LNCaP clone FGC (cell line): ENCODE measurements at regions not wholly inside any gene's neighbourhood (a gene's known extent, or its start where the extent isn't known, plus 50 kb on each side); places are given as distances from the start of the nearest gene placed in this dataset.

Experiments
- DNase-seq: peaks from one replicate; pipeline ENCODE4 v3.0.0-alpha.2; 2011; ENCODE audit warnings: low read depth
- H3K4me3 ChIP-seq: 2 replicates; pipeline ENCODE4 v1.5.1; 2011; ENCODE audit warnings: mild to moderate bottlenecking, low read depth, low read length, control low read depth
- CTCF ChIP-seq: IDR thresholded peaks from 2 replicates; pipeline ENCODE4 v1.5.1; 2012; ENCODE audit warnings: mild to moderate bottlenecking; ENCODE audit not compliant: control insufficient read depth, insufficient read depth; ENCODE audit errors: extremely low read depth

GRCh38 chr14:89000007-89000942 is 175.8 kb downstream of the TTC8 start:
- TF ChIP-seq CTCF = no peak
- no peak overlapping the region for H3K4me3 ChIP-seq
- DNase-seq = no peak

DNA sequence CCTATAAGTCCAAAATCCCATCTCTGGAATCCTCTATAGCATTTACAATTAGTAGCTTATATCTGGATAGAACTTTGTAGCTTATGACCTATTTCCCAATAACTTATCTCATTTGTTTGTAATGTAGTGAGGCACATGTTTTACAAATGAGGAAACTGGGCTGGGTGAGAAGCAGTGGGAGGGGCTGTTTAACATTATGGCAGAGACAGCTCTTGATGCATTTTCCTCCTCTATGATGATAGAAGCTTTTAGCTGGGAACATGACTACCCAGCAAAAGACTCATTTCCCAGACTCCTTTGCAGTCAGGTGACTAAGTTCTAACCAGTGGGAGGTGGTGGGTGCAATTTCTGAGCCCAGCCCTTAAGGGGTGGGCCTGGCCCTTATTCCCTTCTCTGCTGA is 179.7 kb downstream of the TTC8 start:
- no peak for TF ChIP-seq CTCF
- H3K4me3 ChIP-seq = no peak overlapping the region
- DNase-seq = no peak

DNA sequence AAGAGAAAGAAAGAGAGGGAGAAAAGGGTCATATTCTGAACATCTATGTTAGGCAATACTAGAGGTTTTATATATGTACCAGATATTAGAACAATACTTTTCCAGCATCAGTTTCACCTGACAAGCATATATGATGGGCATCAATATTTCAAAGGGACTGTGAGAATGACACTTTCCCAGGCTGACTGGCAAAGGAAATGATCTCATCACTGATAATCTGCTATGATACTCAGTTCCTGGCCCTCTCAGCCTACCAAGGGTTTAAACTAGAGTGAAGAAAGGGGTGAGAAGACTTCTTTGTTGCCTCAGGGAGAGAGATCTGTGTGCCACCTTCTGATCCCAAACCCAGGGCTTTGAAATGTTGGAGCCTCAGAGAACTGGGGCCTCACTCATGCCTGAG is 183.5 kb downstream of the TTC8 start:
- no peak for TF ChIP-seq CTCF
- DNase-seq = no peak
- H3K4me3 ChIP-seq = no peak overlapping the region

DNA sequence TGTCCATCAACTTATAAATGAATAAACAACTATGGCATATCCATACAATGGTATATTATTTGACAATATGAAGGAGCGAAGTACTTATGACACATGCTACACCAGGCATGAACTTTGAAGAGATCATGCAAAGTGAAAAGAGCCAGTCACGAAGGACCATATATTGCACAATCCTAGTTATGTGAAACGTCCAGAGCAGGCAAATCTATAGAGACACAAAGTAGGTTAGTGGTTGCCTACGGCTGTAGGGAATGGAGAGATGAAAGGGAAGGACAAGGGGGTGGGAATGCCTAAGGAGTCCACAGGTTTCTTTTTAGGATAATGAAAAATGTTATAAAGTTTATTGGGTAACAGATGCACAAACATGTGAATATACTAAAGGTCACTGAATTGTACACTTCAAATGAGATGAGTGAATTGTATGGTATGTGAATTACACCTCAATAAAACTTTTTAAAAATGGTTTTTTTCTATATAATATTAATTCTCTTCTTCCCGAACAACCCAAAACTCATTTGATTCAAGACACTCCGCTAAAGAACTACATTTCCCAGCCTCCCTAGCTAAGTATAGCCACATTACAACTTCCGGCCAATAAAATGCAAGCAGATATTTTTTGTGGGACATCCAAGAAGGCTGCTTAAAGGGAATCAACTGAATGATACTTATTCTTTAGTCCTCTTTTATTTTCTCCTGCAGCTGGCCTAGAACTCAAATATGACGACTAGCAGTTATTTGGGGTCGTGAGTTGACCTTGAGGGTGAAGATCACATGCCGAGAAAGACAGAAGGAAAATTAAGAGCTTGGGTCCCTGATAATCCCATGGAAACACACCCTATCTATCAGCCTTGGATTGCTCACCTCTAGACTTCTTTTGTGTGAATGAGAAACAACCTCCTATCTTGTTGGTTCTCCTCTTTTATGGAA is 187.2 kb downstream of the TTC8 start:
- no peak for TF ChIP-seq CTCF
- DNase-seq = no peak
- H3K4me3 ChIP-seq = no peak overlapping the region

DNA sequence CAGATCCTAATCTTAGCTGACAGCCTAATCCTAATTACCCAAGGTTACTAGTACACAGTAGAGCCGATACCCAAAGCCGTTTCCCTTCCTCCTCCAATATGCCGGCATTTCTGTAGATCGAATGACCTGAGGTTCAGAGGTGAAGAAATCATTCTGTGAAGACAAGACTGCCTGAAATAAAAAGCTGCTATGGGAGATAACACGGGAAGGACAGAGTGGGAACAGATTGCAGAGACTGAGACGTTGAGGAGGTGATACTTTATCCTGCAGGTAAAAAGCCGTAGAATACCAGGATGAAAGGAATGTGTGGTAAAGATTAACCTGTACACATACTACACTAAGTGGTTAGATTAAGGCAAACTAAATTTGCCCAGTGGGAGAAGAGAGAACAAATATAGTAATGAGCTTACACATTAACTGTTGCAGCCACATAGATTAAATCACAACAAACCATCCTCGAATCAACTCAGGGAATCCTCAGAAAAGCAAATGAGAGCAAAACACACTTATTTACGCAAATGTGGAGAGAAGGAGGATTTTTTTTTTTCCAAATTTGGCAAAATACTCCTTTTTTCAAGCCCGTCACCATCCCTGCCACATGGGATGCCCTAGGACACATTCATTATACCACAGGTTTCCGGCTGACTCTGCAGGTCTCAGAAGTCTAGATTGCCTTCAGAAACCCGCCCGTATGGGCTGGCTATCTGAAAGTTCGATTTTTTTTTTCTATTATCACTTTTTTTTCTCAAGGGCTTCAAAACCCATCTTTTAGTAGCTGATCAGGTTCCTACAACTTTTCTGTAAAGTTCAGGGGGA is 188.0 kb downstream of the TTC8 start:
- H3K4me3 ChIP-seq = no peak overlapping the region
- no peak for DNase-seq
- no peak for TF ChIP-seq CTCF

GRCh38 chr14:89013098-89013504 is 188.7 kb downstream of the TTC8 start:
- no peak overlapping the region for H3K4me3 ChIP-seq
- DNase-seq = no peak
- no peak; the same call in 1 of the 2 replicates for TF ChIP-seq CTCF
